NB4 (cell line): ENCODE measurements at regions not wholly inside any gene's neighbourhood (a gene's known extent, or its start where the extent isn't known, plus 50 kb on each side); places are given as distances from the start of the nearest gene placed in this dataset.

Experiments
- POLR2A ChIP-seq: IDR thresholded peaks from 2 replicates; pipeline ENCODE4 v1.6.1; 2011; ENCODE audit warnings: mild to moderate bottlenecking; ENCODE audit not compliant: insufficient read length; ENCODE audit errors: extremely low read depth
- TF ChIP-seq, protein P1 (sequence below): IDR thresholded peaks from one replicate; pipeline ENCODE4 v1.5.1; 2012; ENCODE audit warnings: low read depth, low read length

DNA sequence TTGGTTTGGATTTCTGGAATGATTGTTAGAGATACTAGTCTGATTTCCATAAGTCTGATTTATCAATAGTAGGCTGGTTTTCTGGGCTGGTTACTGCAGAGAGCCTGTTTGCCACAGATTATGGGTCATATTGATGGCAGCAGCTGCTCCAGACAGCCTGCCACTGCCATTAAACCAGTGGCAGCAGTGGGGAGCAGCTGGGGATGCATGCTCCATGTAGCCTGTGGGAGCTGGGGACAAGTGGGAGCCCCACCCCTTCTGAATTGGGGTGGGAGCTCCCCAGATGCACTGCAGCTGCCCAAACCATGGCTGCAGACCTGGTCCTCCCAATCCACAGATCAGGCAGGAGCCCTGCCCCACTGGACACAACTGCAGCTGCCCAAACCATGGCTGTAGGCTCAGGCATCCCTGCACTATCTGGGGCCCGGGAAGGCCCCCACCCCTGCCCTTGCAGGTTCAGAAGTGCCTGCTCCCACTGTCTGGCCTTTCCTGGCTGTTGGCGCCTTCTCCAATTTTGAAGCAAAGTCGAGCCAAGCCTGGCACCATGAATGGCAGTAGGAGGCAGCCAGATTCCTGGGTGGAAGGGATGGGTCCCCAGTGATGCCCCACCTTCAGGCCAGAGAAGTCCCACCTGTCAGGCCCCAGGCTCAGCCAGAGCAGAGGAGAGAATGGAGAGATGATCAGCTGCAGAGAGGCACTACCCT, 402.9 kb upstream of the TYRP1 start:
- TF ChIP-seq, protein P1, sequence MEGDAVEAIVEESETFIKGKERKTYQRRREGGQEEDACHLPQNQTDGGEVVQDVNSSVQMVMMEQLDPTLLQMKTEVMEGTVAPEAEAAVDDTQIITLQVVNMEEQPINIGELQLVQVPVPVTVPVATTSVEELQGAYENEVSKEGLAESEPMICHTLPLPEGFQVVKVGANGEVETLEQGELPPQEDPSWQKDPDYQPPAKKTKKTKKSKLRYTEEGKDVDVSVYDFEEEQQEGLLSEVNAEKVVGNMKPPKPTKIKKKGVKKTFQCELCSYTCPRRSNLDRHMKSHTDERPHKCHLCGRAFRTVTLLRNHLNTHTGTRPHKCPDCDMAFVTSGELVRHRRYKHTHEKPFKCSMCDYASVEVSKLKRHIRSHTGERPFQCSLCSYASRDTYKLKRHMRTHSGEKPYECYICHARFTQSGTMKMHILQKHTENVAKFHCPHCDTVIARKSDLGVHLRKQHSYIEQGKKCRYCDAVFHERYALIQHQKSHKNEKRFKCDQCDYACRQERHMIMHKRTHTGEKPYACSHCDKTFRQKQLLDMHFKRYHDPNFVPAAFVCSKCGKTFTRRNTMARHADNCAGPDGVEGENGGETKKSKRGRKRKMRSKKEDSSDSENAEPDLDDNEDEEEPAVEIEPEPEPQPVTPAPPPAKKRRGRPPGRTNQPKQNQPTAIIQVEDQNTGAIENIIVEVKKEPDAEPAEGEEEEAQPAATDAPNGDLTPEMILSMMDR = no peak
- no peak for TF ChIP-seq POLR2A
